Suppressor macrophage treated with lipopolysaccharide for 4 hours (primary cell): ENCODE measurements at regions not wholly inside any gene's neighbourhood (a gene's known extent, or its start where the extent isn't known, plus 50 kb on each side); places are given as distances from the start of the nearest gene placed in this dataset.
"Not testable (repeated sequence)": the region's sequence is repeated elsewhere in the genome, so short reads cannot be mapped to it uniquely, and the experiment has no call there.

ENCODE experiments used
- DNase-seq: peaks from one replicate; pipeline ENCODE4 v3.0.0-alpha.2; 2020

DNA sequence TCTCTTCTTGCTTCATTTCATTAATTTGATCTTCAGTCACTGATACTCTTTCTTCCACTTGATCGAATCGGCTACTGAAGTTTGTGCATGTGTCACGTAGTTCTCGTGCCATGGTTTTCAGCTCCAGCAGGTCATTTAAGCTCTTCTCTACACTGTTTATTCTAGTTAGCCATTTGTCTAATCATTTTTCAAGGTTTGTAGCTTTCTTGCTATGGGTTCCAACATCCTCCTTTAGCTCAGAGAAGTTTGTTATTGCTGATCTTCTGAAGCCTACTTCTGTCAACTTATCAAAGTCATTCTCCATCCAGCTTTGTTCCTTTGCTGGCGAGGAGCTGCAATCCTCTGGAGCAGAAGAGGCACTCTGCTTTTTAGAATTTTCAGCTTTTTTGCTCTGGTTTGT lies 180.0 kb upstream of the TMEM196 start:
- DNase-seq, result not testable (repeated sequence)

DNA sequence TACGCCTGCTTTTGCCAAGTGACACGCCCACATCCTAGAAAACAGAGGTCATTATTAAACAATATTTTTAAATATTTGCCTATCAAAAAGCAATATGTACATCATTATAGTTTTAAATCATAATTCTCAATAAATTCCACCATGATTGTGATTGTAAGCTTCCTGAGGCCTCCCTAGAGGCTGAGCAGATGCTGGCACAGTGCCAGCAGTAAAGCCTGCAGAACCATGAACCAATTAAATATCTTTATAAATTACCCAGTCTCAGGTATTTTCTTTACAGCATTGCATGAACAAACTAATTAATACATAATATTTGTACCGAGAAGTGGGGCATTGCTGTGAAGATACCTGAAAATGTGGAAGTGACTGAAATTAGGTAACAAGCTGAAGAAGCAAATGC lies 174.7 kb upstream of the TMEM196 start:
- no peak for DNase-seq

GRCh38 chr7:19944363-19945120 lies 171.1 kb upstream of the TMEM196 start:
- no peak for DNase-seq

GRCh38 chr7:19939746-19940145 lies 166.3 kb upstream of the TMEM196 start:
- no peak for DNase-seq

DNA sequence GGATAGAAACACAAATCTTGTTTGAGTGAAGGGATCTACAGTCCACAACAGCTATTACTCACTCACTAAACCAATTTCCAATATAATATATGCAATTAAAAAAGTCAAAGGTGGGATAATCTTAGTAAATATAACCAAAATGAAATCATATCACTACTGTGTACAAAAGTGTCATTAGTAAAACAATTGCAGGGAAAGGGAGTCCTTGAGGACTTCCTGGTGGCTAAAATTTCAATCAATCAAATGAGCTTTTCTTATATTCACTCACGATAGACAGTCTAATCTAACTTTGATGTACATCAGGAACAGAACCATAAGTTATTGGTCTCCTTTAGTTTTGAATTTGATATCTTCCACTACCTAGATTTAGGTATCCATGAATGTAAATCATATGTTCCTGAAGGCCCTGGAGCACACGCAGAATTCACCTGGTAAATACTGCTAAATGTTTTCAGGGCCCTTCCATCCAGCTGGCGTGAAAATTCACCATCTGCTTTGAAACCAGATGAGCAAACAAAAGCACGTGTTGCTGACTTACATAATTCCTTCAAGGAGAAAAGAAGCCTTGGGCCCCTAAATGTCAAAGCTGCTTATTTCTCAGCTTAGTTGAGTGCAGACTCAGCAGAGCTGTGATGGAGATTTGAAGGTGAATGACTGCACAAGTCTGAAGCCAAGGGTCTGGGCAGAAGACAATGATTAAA lies 159.3 kb upstream of the TMEM196 start:
- no peak for DNase-seq

DNA sequence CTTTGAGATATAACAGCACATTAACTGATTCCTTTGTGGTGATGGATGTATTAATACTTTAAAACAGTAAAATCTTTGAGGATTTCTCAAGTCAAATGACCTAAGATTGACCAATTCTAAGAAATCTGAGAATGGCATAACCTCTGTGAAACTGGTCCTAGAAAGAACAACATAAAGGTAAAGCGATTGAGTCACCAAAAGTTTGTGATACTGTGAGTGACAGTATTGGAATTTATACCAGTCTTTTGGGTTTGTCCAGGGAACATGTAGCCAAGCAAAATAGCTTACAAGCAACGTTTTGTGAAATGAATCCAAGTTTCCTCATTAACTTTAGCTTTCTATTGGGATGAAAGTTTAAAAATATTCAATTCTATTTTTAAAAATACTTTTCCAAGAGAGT lies 157.4 kb upstream of the TMEM196 start:
- DNase-seq, result no peak

DNA sequence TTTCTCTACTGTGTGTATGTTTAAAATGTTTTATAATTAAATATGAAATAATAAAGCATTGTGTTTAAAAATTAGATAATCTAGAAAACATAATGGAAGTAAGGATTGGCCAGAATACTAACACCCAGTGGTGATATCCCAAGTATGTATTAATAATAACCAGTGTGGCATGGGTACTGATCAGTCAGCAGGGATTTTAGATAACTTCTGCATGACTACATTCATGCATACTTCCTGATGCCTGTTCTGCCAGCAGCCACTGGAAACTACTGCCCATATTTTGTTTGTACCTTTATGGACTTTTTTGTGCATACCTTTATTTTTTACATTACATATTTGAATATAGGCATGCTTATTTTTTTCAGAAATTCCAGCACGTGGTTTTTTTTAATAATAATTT lies 156.6 kb upstream of the TMEM196 start:
- no peak for DNase-seq

DNA sequence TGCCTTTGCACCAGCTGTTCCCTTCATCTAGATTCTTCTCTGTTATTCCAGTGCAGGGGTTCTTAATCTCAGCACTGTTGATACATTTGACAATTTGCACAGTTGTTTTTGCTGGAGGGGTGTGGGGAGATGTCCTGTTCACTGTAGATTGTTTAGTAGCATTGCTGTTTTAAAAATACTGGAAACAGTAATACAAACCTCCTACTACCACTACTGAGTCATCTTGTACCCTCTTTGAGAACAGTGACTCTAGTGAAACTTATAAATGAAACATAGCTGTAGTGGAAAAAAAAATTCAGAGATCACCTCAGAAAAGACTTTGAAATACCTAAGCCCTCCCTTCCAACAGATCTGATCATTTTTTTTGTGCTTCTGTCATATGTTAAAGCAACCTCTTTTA lies 154.8 kb upstream of the TMEM196 start:
- no peak for DNase-seq

GRCh38 chr7:19920705-19921104 lies 147.3 kb upstream of the TMEM196 start:
- DNase-seq, result no peak

DNA sequence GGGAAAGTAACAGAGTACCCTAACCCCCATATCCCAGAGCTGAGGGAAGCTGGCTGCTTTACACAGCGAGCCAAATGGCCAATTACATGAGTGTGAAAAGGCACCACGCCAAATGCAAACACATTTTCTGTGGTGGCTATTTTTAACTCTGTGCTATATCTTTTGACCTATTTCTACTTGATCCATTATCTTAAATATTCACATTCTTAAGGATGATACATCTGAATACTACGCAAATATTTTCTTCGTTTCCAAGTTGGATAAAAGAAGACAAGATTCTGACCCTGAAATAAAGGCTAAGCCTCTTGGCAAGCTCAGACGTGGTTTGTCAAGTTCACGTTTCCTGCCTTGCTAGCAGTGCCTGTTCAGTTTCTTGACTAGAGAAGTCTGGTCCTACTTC lies 146.7 kb upstream of the TMEM196 start:
- no peak for DNase-seq

GRCh38 chr7:19919261-19920095 lies 146.1 kb upstream of the TMEM196 start:
- DNase-seq, result no peak

DNA sequence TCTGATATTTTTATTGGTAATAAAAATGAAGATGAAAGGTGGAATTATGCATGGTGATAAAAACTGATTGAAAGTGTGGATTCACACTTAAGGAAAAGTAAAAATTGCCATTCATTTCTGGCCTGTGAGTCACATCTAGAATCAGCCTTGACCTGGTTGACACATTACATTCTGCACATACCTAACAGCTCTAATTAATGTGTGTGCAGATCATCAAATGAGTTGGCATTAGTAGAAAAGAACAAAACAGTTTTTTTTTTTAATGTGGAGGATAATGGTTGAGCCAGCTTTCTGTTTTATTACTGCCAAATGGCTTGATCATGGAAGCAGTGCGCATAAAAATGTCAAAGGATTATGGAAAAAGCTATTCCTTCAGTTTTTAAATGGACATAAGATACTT lies 142.6 kb upstream of the TMEM196 start:
- DNase-seq, result no peak

DNA sequence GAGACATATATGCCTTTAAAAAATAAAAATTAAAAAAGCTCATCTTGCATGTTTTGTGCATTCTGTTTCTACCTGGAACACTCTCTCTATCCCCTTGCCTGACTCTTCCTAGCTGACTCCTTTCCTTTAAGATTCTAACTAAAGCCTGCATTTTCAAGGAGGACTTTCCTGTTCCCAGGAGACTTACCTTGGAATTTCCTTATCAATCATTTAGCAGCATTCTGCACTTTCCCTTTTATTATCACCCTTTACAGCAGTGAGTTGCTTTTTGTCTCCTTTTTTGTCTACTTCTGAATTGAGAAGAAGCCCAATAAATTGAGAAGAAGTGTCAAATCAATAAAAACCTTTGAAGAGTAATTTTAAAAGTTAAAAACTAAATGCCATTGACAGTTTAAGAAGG lies 142.2 kb upstream of the TMEM196 start:
- no peak for DNase-seq

- DNase-seq, result no peak
Observed at GRCh38 chr7:19914866-19915265, 141.4 kb upstream of the TMEM196 start.

DNA sequence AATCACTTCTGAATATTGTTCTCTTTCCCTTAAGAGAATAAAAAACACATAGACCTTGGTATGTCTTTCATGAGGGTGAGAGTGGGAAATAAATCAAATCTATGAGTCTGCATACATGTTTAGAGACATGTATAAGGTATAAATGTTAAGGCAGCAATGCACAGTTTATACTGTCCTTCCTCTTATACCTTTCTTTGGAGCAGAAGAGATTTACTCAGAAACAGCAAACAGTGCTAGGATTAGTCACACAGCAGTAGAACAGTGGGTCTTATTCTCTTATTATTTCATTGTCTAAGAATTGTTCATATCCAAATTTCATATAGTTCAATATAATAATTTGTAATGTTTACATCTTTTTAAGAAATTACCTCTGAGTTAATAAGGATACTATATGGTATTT lies 126.7 kb upstream of the TMEM196 start:
- DNase-seq, result no peak

DNA sequence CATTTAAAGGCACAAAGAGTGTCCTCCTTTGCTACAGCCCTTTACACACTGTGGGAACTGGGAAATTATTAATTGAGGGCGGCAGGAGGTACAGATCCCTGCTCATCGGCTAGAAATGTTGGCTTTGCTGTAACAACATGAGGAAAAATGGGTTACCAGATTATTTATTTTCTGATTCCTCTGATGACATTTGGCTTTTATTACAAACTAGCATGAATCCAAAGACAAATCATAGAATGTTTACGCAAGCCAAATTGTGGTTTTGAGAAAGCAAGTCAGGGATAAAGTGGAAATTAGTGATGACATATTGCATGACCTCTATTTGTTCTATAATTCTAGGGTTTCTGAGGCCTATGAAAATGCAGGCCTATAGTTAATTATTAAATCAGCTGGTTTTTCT lies 126.1 kb upstream of the TMEM196 start:
- DNase-seq, result no peak

GRCh38 chr7:19882893-19883292 lies 109.5 kb upstream of the TMEM196 start:
- not testable (repeated sequence) for DNase-seq

GRCh38 chr7:19872094-19872493 lies 98.7 kb upstream of the TMEM196 start:
- no peak for DNase-seq

- DNase-seq, result no peak
Observed at GRCh38 chr7:19871102-19871501, 97.7 kb upstream of the TMEM196 start.

GRCh38 chr7:19869979-19870378 lies 96.6 kb upstream of the TMEM196 start:
- no peak for DNase-seq

- DNase-seq, result no peak
Observed at GRCh38 chr7:19853261-19853832, 79.9 kb upstream of the TMEM196 start.

DNA sequence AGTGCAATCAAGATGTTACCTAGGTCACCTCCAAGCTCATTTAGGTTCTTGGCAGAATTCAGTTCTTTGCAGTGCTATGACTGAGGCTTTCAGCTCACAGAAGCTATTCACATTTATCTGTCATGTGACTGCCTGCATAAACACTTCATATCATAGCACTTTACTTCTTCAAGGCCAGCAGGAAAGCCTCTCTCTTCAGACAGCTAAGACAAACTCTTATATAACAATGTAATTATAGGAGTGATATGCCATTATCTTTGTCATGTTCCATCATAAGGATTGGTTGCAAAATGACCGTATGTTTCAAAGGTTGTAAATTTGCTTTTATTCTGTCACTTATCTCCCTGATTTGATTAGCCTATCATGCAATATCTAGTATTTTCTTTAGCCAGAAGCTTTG lies 78.8 kb upstream of the TMEM196 start:
- no peak for DNase-seq

GRCh38 chr7:19851504-19851903 lies 78.1 kb upstream of the TMEM196 start:
- no peak for DNase-seq
